HG02970 (cell line): ENCODE measurements at regions not wholly inside any gene's neighbourhood (a gene's known extent, or its start where the extent isn't known, plus 50 kb on each side); places are given as distances from the start of the nearest gene placed in this dataset.

Source experiments
- ATAC-seq: cut with Tn5 transposase; IDR thresholded peaks from one replicate; pipeline ENCODE4 v1.9.1; 2021; ENCODE audit warnings: mild to moderate bottlenecking, moderate library complexity, moderate number of reproducible peaks; ENCODE audit not compliant: unreplicated experiment, low FRiP score

DNA sequence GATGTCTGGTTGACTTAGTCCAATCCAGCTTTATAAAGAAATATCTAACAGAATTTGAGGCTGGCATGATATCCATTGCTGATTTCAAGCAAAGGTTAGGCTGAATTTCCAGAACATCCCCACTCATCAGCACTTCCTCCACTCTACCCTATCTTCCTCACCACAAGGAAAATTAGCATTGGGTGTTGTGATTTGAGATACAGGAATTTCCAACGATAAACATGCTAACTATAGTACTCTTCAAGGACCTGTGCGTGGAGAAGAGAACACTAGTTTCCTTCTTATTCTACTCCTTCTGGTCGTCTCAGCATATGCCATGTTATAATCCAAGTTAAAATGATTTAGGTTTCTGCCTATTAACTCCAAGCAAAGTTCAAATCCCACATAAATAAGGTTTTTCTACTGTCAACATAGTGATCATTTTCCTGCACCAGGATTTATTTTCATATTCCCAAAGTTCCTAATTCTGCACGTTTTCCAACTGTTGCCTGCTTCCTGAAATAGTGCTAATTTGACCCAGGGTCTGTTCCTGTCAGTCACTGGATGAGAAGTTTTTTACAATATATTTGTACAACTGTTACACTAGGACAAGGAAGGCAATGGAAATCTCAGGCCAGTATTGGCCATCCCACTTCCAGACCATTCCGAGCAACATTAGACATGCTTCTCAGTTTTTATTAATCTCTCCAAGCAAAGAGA is 177.6 kb upstream of the EDNRA start:
- no peak for ATAC-seq

DNA sequence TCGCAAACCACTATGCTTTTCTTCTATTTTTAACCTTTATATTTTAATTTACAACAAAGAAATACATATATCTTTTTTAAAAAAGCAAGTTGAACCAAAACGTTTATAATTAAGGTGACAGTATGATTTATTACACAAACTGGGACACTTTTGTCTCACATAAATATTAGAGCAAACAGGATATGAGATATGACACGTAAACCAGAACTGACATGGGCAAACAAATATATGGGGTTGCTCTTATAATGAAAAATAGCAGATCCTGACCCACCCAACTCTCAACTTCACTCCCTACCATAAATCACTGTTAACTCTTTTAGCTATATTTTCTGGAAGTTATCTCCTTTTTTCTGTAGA is 177.0 kb upstream of the EDNRA start:
- no peak for ATAC-seq

DNA sequence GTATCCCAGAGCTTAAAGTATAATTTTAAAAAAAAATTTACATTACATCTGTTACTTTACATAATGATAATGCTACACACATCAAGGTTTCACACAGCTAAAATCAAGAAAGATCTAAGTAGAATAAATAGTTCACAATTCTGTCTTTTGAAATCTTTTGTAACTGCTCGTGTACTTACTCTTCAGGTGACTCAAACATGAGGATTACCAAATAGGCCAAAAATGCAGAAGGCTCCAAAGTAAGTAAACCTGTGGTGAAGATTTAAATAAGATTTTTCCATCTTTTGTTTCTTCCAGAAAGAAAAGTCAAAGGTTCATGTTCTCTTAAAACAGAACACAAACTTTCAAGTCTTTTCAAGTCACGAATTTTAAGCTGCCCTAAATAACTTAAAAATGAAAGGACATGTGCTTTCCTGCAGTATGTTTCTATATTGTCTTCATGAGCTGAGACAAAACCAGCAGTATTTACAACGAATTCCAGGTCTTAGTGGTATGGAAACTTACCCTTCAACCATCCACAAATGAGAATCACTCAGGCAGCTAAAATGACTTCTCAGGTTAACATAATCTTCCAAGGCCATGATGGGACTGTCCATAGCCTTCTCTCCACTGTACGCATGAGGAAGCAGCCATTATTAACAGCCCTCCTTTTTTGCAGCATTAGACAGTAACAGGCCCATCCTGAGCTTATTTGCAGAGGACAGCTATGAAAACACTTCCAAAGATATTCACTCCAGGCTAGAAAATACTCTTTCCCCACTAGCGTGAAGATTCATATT is 172.8 kb upstream of the EDNRA start:
- no peak for ATAC-seq

DNA sequence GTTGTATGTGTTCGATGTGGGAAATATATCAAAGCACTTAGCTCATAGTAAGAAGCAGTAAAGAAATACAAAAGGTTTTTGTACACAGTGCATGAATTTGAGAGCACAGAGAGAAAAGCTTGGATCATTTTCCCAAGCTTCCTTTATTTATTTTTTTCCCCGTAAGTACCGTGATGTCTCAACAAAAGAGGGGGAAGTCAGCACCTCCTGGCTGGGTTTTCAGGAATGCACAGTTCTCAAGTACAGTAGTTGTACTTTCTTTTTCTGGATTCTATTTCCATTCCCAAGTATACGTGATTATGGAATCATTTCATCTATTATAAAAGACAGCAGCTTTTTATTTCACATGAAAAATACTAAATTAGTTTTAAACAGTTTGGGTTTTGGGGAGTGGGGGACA is 171.5 kb upstream of the EDNRA start:
- no peak for ATAC-seq

DNA sequence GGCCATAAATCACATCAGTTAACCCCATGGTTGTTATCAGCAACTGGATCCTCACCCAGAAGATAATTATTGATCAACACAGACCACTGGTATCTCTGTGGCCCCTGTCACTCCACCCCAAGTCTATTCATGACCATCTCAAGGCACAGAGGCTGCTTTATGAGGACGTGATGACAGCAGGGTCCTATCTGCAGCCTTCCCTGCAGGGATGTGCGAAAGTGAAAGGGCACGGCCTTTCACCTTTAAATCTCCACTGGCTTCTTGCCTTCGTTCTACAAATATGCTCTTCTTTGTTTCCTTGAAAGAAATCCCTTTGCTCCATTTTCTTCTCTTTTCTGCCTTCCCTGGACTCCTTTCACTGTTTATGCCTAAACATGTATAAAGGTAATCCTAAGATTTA is 170.6 kb upstream of the EDNRA start:
- no peak for ATAC-seq

DNA sequence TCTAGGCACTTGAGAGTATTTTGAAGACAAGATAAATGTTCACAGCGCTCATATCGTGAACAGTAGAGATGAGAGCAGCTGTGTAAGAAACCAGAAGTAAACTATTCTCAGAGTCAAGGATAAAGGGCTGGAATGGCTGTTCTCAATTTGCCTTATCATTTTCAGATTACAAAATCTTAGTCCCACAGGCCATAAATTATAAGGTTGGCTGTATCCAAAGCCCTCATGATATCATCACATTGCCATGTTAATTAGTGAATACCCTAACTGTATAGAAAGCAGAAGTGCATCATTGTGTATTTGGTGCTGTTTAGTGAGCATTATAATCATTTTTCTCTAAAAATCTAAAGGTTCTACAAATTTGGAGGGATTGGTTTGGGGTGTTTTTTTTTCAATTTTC is 168.9 kb upstream of the EDNRA start:
- no peak for ATAC-seq

DNA sequence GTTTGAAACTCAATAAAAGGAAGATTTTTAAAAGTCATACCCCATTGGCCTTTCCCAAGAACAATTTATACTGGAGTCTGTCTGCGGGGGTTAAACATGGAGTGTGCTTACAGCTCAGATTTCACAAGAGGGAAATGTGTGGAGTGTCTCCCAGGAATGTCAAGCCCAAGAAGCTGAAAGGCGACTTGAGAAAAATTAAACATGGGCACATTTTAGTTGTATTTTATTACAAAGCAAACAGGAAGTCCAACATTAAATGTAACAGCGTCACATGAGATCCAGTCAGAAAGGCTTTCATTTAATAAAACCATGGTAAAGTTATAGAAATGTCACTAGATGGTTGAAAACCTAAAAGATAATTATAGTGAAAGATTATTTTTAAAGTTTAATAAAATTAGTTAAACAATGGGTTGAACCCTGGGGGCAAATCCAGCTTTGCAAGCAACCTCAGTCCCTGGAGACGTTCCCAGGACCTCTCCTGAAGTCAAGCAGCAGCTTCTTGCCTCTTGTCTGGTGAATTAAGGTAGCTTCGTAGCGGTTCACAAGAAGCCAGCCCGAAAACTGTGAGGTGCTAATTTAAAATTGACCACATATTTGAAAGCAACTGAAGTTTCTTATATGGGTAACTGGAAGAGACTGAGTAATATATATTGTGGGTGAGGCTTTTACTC is 168.4 kb upstream of the EDNRA start:
- no peak for ATAC-seq

DNA sequence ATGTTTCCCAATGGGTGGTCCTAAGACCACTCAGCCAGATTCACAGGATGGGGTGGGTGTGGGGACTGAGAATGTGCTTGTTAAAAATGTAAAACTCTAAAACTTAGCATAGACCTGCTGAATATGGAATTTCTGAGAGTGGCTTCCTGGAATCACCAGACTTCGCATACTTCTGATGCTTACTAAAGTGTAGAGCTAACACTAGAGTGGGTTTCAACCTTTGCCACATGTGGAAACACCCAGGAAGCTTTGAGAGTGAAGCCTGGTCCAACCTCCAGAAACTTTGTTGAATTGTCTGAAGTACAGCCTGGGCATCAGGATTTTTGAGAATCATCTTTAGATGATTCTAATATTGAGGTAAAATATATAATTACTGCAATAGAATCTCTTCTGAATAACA is 167.8 kb upstream of the EDNRA start:
- no peak for ATAC-seq

DNA sequence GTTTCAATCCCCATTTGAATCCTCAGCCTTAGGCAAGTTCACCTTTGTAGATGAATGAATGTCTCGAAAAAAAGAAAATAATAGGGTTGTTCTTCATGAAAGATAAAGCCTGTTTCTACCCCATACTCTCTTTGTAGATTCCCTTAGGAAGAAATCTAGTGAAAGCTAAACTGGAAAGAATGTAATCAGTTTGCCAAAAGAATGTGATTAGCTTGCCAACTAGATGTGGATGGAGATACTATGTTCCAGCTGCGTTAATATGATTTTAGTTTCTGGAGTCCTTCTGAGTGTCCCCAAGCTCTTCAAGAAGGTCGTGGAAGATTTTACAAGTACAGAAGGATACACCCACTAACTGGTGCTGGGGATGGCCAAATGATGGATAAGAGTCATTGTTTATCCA is 162.3 kb upstream of the EDNRA start:
- ATAC-seq: no peak

DNA sequence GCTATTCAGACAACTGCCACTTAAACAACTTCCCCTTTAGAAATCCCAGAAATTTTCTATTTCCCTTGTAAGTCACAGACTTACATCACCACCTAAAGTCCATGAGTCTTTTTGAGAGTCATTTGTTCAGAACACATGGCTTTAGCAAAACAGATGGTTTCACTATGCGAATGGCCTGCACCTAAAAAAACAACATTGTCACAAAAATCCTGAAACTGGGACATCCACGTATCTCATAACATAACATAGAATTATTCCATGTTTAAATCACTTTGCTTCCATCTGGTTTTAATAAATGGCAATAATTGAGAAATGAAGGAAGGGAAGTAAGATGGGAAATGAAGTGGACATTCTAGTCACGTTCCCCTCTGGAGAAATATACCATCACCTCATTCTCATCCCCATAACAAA is 155.3 kb upstream of the EDNRA start:
- no peak for ATAC-seq

DNA sequence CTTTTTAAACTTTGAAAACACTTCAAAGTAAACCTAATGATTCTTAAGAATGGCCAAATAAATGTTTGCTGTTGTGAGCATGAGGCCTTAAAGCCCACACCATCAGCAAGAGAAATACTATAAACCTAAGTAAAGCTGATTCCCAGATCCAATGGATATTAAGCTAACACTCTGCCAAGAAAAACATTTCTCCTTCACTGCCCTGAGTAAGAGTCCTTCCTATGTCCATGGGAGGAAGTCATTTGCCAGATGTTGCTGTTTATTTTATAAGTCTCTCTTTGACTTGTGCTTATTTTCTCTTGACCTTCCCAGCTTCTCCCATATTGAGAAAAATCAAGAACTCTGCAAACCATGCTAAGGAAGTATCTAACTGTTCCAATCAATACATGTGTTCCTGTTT is 154.3 kb upstream of the EDNRA start:
- no peak for ATAC-seq

DNA sequence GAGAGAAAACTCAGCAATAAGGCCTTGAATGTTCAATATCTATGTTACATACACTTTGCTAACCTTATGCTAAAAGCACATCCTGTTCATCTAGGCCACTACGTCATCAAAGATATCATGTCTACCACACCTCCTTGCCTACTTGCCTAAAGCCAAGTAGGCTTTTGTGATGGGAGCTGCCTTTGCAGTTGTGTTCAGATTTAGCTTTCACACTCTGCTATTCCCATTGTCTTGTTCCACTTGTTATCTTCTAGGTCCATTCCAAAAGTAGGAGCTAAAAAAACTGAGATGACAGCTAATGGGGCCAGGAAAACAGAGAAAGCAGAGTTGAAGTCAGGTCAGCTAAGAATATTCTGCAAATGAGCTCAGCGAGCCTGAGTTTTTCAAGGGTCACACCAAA is 153.6 kb upstream of the EDNRA start:
- no peak for ATAC-seq

DNA sequence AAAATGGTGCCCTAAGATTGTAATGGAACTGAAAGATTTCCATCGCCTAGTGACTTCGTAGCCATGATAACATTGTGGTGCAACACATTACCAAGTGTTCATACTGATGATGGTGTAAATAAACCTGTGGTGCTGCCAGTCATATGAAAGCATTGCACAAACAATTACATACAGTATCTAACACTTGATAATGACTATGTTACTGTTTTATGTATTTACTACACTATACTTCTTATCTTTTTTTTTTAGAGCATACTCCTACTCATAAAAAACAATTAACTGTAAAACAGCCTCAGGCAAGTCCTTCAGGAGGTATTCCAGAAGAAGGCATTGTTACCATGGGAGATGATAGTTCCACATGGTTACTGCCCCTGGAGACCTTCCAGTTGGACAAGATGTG is 152.7 kb upstream of the EDNRA start:
- ATAC-seq: no peak

DNA sequence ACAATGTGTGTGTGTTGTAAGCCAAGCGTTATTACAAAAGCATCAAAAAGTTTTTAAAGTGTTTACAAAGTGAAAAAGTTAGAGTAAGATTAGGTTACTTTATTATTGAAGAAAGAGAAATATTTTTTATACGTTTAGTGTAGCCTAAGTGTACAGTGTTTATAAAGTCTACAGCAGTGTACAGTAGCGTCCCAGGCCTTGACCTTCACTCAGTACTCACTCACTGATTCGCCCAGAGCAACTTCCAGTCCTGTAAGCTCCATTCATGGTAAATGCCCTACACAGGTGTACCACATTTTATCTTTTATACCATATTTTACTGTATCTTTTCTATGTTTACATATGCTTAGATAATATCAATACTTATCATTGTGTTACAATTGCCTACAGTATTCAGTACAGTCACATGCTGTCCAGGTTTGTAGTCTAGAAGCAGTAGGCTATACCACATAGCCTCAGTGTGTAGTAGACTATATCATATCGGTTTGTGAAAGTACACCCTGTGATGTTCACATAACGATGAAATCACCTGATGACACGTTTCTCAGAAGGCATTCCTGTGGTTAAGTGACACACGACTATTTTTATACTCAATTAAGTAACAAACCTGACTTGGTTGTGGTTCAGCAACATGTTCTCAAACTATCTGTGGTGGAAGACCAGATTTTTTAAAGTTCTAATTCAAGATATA is 152.0 kb upstream of the EDNRA start:
- no peak for ATAC-seq

DNA sequence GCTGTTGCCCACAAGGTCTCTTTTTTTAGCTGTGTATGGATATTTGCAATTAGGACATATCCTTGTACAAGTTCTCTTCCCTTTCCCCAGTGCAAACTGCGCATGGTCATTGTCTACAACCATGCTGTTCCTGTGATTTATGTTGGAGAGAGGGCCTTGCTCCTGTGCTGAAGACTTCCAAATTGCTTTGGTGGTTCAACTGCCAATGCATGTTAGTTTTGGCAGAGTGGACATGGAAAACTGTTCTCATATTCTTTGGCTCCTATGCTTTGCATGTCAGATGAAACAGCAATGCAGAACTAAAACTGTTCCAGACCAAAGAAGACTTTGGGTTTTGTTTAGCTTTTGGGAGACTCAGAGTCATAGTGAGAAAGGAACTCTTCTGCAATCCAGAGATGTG is 148.8 kb upstream of the EDNRA start:
- no peak for ATAC-seq

DNA sequence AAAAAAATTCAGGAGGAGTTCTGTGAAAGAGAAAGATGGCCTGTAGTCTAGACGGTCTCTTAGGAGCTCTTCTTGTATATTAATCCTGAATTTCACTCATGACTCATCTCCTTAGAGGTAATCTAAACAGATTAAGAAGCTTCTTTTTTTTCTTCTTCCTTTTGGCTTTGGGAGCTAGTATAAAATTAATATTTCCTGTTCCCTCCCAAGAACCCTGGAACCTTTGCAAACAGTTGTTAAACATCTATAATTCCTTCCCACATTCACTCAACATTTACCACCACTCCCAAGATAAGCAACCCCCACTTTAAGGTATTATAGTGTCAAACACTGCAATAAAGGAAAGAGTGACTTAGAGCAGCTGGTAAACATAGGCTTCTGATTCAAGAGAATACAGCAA is 146.4 kb upstream of the EDNRA start:
- no peak for ATAC-seq

DNA sequence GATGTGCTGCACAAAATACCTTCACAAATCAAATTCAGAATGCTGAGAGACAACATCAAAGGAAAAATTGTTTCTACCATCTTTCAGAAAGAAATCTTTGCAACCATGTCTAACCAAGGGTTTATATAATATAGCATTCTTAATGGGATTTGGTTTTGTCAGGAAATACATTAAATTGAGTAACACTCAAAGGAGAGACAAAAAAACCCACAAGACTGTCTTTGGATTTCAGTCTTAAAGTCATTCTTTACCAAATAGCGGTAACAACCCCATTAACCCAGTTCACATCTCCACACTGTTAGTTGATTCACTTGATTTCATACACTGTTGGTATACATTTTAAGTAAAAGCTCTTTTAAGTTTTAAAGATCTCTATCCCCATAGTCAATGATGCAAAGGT is 145.7 kb upstream of the EDNRA start:
- no peak for ATAC-seq

DNA sequence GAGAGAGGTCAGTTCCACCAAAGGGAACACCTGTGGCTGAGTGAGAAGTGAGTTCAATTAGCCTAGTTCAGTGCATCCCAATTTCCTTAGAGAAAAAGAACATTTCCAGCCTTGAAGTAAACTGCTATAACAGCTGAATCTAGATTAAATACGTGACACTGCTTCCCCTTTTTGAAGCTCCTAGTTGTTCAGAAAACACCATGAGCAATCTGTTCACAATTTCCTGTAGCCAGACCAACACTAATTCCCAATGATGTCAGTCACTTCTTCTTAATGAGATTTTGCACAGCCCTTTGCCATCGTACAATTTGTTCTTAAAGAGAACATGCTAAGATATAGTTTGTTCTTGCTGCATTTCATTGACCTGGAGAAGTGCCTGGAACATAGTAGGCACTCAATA is 144.6 kb upstream of the EDNRA start:
- ATAC-seq: no peak

DNA sequence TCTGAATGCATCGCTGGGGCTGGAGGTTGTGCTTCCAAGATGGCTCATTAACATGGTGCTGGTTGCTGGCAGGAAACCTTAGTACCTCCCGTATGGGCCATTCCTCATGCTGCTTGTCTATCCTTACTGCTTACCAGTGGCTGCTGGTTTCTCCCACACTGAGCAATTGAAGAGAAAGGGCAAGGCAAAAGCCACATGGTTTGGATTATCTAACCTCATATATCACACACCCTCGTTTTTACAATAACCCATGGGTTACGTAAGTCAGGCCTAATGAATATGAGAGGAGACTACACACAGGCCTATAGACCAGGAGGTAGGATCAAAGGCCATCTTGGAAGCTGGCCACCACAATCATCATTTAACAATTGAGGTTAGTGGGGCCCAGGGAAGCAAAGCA is 141.8 kb upstream of the EDNRA start:
- ATAC-seq: no peak

DNA sequence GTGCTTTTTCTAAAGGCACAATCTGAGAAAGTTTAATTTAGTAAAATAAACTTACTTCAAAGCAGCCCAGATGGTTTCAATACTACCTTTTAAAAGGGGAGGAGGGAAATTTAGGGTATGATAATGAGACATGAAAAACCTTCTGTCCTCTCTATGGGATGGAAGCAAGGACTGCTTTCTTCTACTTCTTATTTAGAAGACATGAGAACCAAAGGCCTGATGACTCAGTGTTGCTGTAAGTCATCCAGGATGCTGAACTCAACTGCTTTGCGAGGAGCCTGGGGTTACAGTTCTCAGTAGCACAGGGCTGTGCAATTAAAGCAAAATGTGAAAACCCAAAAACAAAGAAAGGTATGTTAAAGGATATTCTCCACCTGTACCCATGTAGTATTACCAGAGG is 140.8 kb upstream of the EDNRA start:
- no peak for ATAC-seq

DNA sequence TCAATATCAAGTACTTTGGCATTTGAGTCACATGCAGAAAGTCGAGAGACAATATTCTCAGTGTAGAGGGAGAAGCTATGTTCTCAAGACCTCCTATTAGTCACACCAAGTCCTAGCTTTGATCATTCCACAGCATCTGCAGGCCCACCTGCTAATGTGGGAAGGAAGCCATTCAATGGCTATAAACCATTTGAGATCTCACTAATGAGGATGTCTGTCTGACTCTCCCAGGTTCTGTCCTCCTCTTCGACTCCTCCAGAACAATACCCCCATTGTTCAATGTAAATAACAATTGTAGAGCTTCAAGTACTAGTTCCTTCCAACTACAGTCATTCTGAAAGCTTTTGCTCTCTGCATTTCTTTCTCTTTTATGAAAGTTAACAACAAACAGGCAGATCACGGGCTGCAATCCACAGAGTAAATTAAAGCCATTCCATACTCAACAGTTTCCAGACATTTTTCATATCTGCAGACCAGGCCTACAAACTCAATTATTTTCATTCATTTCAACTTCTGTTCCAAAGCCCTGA is 140.2 kb upstream of the EDNRA start:
- ATAC-seq: no peak
